ENCODE measurements at regions not wholly inside any gene's neighbourhood (a gene's known extent, or its start where the extent isn't known, plus 50 kb on each side); places are given as distances from the start of the nearest gene placed in this dataset.
"Not testable (repeated sequence)": the region's sequence is repeated elsewhere in the genome, so short reads cannot be mapped to it uniquely, and the experiment has no call there.

DNA sequence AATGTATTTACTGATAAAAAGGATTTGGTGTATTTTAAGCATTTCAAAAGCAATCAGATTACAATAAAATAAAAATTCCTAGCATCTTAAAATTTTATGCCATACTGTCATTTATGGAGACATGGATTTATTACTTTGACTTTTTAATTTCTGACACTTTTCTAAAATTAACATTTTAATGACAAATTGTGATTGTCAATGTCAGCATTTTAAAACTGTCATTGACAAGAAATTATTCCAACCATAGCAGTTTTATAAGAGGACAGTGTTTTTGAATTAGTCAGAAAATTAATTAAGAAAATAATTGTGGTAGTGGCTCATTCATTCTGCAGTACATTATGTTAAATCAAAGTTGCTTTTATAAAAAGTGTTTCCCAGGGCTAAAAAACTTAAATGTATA, 1954.4 kb downstream of the ARAP2 start:
- TF ChIP-seq, protein P1, sequence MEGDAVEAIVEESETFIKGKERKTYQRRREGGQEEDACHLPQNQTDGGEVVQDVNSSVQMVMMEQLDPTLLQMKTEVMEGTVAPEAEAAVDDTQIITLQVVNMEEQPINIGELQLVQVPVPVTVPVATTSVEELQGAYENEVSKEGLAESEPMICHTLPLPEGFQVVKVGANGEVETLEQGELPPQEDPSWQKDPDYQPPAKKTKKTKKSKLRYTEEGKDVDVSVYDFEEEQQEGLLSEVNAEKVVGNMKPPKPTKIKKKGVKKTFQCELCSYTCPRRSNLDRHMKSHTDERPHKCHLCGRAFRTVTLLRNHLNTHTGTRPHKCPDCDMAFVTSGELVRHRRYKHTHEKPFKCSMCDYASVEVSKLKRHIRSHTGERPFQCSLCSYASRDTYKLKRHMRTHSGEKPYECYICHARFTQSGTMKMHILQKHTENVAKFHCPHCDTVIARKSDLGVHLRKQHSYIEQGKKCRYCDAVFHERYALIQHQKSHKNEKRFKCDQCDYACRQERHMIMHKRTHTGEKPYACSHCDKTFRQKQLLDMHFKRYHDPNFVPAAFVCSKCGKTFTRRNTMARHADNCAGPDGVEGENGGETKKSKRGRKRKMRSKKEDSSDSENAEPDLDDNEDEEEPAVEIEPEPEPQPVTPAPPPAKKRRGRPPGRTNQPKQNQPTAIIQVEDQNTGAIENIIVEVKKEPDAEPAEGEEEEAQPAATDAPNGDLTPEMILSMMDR (IDR thresholded peaks at IDR 0.05; ENCODE audit: unreplicated experiment in 3 of 3), result no peak
- Mint-ChIP-seq H3K27me3 (ENCODE audit: low read depth) (no peaks in the 10 kb centered on the region), H3K4me1 (no peaks in the 10 kb centered on the region), H3K4me3 (no peak overlapping the region), H3K27ac (no peak overlapping the region), H3K36me3 (ENCODE audit: low read depth) (no peaks in the 10 kb centered on the region), H3K9me3 (no peaks in the 10 kb centered on the region)

- no peaks in the 10 kb centered on the region for H3K36me3 Mint-ChIP-seq (ENCODE audit: low read depth)
- no peaks in the 10 kb centered on the region for H3K27me3 Mint-ChIP-seq (ENCODE audit: low read depth)
- H3K27ac Mint-ChIP-seq, result no peak overlapping the region
- TF ChIP-seq, protein P1 (IDR thresholded peaks at IDR 0.05; ENCODE audit: unreplicated experiment in 3 of 3), result no peak
- no peaks in the 10 kb centered on the region for H3K9me3 Mint-ChIP-seq
- no peak overlapping the region for H3K4me3 Mint-ChIP-seq
- no peaks in the 10 kb centered on the region for H3K4me1 Mint-ChIP-seq
Measured at GRCh38 chr4:34293459-34293858, 1950.9 kb downstream of the ARAP2 start.

- no peaks in the 10 kb centered on the region for H3K27me3 Mint-ChIP-seq (ENCODE audit: low read depth)
- H3K4me1 Mint-ChIP-seq, result no peaks in the 10 kb centered on the region
- TF ChIP-seq, protein P1 (IDR thresholded peaks at IDR 0.05; ENCODE audit: unreplicated experiment in 3 of 3), result no peak
- H3K4me3 Mint-ChIP-seq, result no peak overlapping the region
- H3K36me3 Mint-ChIP-seq (ENCODE audit: low read depth), result no peaks in the 10 kb centered on the region
- H3K27ac Mint-ChIP-seq, result no peak overlapping the region
- no peaks in the 10 kb centered on the region for H3K9me3 Mint-ChIP-seq
Measured at GRCh38 chr4:34309383-34309906, 1934.9 kb downstream of the ARAP2 start.

GRCh38 chr4:34318773-34319172, 1925.5 kb downstream of the ARAP2 start:
- TF ChIP-seq, protein P1 (IDR thresholded peaks at IDR 0.05; ENCODE audit: unreplicated experiment in 3 of 3), result no peak
- Mint-ChIP-seq H3K36me3 (ENCODE audit: low read depth) (no peaks in the 10 kb centered on the region), H3K4me1 (no peaks in the 10 kb centered on the region), H3K27ac (no peak overlapping the region), H3K27me3 (ENCODE audit: low read depth) (no peaks in the 10 kb centered on the region), H3K9me3 (no peaks in the 10 kb centered on the region), H3K4me3 (no peak overlapping the region)

DNA sequence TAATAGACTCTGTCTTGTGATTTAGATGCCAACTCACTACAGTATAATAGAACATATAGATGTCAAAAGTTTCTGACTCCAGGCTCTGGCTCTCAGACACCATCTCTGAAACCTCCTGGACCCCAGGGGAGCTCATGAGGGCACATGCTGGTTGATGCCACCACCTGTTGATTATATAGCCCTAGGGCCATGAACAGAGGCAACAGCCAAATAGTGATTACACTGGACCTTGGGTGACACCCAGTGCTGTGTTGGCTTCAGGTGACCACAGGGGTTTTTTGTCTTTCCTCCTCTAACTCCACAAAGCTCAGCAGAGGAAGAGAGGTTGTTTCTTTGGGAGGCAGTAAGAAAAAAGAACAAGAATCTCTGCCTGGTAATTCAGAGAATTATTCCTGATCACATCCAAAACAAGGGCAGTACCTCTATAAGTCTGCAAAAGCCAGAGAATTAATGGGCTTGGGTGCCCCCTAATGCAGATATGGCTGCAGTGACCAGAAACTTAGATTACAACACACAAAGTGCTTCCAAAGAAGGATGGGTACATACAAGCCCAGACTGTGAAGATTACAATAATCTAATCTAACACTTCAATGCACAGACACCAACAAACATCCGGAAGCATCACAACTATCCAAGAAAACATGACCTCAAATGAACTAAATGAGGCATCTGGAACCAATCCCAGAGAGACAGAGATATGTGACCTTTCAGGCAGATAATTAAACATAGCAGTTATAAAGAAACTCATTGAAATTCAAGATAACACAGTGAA, 1920.6 kb downstream of the ARAP2 start:
- H3K4me3 Mint-ChIP-seq, result no peak overlapping the region
- H3K9me3 Mint-ChIP-seq, result no peaks in the 10 kb centered on the region
- TF ChIP-seq, protein P1 (IDR thresholded peaks at IDR 0.05; ENCODE audit: unreplicated experiment in 3 of 3), result no peak
- H3K27me3 Mint-ChIP-seq (ENCODE audit: low read depth), result no peaks in the 10 kb centered on the region
- H3K27ac Mint-ChIP-seq, result no peak overlapping the region
- H3K36me3 Mint-ChIP-seq (ENCODE audit: low read depth), result no peaks in the 10 kb centered on the region
- H3K4me1 Mint-ChIP-seq, result no peaks in the 10 kb centered on the region

- Mint-ChIP-seq H3K4me3 (no peak overlapping the region), H3K9me3 (no peaks in the 10 kb centered on the region), H3K4me1 (no peaks in the 10 kb centered on the region), H3K36me3 (ENCODE audit: low read depth) (no peaks in the 10 kb centered on the region), H3K27me3 (ENCODE audit: low read depth) (no peaks in the 10 kb centered on the region), H3K27ac (no peak overlapping the region)
- TF ChIP-seq, protein P1 (IDR thresholded peaks at IDR 0.05; ENCODE audit: unreplicated experiment in 3 of 3), result no peak
Measured at GRCh38 chr4:34328939-34329338, 1915.4 kb downstream of the ARAP2 start.

DNA sequence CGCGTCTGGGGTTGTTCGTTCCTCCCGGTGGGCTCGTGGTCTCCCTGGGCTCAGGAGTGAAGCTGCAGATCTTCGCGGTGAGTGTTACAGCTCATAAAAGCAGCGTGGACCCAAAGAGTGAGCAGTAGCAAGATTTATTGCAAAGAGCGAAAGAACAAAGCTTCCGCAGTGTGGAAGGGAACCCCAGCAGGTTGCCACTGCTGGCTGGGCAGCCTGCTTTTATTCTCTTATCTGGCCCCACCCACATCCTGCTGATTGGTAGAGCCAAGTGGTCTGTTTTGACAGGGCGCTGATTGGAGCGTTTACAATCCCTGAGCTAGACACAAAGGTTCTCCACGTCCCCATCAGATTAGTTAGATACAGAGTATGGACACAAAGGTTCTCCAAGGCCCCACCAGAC, 1909.2 kb downstream of the ARAP2 start:
- not testable (repeated sequence) for H3K27me3 Mint-ChIP-seq (ENCODE audit: low read depth); H3K27ac Mint-ChIP-seq; H3K9me3 Mint-ChIP-seq; H3K4me3 Mint-ChIP-seq; H3K4me1 Mint-ChIP-seq; H3K36me3 Mint-ChIP-seq (ENCODE audit: low read depth)

DNA sequence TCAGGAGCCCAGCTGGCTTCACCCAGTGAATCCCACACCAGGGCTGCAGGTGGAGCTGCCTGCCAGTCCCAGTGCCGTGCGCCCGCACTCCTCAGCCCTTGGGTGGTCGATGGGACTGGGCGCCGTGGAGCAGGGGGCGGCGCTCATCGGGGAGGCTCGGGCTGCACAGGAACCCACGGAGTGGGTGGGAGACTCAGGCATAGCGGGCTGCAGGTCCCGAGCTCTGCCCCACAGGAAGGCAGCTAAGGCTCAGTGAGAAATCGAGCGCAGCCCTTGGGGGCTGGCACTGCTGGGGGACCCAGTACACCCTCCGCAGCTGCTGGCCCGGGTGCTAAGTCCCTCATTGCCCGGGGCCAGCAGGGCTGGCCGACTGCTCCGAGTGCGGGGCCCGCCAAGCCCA, 1908.8 kb downstream of the ARAP2 start:
- H3K27ac Mint-ChIP-seq; H3K27me3 Mint-ChIP-seq (ENCODE audit: low read depth); H3K9me3 Mint-ChIP-seq; H3K36me3 Mint-ChIP-seq (ENCODE audit: low read depth); H3K4me1 Mint-ChIP-seq; H3K4me3 Mint-ChIP-seq: not testable (repeated sequence)

All from nephron (organoid).